Nephron (organoid): ENCODE measurements at regions not wholly inside any gene's neighbourhood (a gene's known extent, or its start where the extent isn't known, plus 50 kb on each side); places are given as distances from the start of the nearest gene placed in this dataset.

Source experiments
- H3K27ac Mint-ChIP-seq, 3 experiments: 2 replicates each; pipeline ENCODE4 v1.8.0; 2020; ENCODE audit warnings: mixed read lengths in 3 of 3, mild to moderate bottlenecking in 2 of 3, moderate library complexity in 1 of 3
- H3K27me3 Mint-ChIP-seq: 2 replicates; pipeline ENCODE4 v1.8.0; 2021; ENCODE audit warnings: low read depth, mild to moderate bottlenecking, moderate library complexity, mixed read lengths
- H3K36me3 Mint-ChIP-seq: 2 replicates; pipeline ENCODE4 v1.8.0; 2020; ENCODE audit warnings: low read depth, mixed read lengths
- H3K4me1 Mint-ChIP-seq: 2 replicates; pipeline ENCODE4 v1.8.0; 2020; ENCODE audit warnings: mixed read lengths
- H3K4me3 Mint-ChIP-seq, 3 experiments: 2 replicates each; pipeline ENCODE4 v1.8.0; 2020; ENCODE audit warnings: mild to moderate bottlenecking in 3 of 3, mixed read lengths in 3 of 3, moderate library complexity in 2 of 3
- H3K9me3 Mint-ChIP-seq: 2 replicates; pipeline ENCODE4 v1.8.0; 2020; ENCODE audit warnings: mixed read lengths
- CTCF ChIP-seq, 3 experiments: fragments of 200-600 bp; sonication (generic); IDR thresholded peaks; one replicate each; pipeline ENCODE4 v1.5.0; 2021; ENCODE audit warnings: antibody characterized with exemption in 3 of 3; ENCODE audit not compliant: unreplicated experiment in 3 of 3

DNA sequence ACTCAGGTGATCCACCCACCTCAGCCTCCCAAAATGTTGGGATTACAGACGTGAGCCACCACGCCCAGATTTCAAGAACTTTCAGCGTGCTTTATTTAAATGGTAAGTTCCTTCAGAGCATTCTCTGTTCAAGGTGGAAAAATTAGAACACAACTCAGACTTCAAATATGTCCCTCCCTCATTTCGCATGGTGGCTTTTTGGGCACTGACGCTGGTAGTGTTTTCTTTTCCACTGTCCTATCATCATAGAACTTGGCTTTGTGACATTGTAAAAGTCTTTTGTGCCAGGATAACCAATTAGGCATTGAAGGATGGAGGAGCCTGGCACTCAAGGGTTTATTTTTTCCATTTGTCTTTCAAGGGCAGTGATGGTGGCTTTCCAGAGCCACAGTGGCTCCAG is 190.8 kb downstream of the NUAK1 start:
- TF ChIP-seq CTCF (IDR thresholded peaks at IDR 0.05; ENCODE audit: unreplicated experiment in 3 of 3), result no peak
- Mint-ChIP-seq H3K4me3 (no peak overlapping the region), H3K27me3 (peaks cover 3% of the 10 kb centered on the region), H3K9me3 (no peaks in the 10 kb centered on the region), H3K27ac (no peak overlapping the region), H3K4me1 (peaks cover 27% of the 10 kb centered on the region), H3K36me3 (no peaks in the 10 kb centered on the region)

DNA sequence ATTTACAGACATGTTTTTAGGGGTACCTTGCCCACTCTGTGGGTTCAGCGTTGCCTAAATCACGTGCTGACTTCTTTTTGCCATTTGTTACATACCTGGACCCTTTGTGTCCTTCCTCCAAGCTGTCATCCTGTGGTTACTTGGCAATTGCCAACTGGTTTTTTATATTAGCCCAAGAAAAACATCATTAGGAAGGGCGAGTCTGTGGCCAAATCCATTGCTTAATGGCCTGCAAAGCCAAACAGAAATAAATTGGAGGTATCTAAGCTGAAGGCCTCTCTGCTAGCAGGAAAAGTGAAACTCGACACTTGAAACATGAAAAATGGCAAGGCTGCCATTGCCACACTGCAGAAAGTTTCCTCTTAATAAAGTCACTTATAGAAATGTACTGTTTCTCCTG is 190.4 kb downstream of the NUAK1 start:
- H3K27ac Mint-ChIP-seq, result peak overlapping the region in 1 of 3 experiments; percentile 17
- no peaks in the 10 kb centered on the region for H3K9me3 Mint-ChIP-seq
- H3K4me3 Mint-ChIP-seq, result no peak overlapping the region
- H3K27me3 Mint-ChIP-seq, result peaks cover 3% of the 10 kb centered on the region
- H3K36me3 Mint-ChIP-seq, result no peaks in the 10 kb centered on the region
- TF ChIP-seq CTCF (IDR thresholded peaks at IDR 0.05; ENCODE audit: unreplicated experiment in 3 of 3), result no peak
- H3K4me1 Mint-ChIP-seq, result peaks cover 27% of the 10 kb centered on the region

DNA sequence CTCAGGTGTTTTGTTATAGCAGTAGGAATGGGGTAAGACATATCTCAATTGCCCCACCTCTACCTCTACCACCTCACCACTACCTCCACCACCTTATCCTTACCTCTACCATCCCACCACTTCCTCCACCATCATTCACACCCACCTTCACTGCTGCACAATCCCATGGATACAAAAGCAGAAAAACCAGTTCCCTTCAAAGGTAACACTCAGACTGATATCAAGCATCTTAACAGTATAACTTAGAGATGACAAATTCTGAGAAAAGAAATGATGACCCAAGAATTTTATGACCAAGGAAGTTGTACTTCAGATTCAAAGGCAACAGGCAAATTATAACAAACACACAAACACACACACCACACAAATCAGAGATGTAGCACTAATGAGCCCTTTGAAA is 189.4 kb downstream of the NUAK1 start:
- H3K27ac Mint-ChIP-seq, result no peak overlapping the region
- H3K36me3 Mint-ChIP-seq, result no peaks in the 10 kb centered on the region
- H3K4me1 Mint-ChIP-seq, result peaks cover 27% of the 10 kb centered on the region
- peaks cover 3% of the 10 kb centered on the region for H3K27me3 Mint-ChIP-seq
- TF ChIP-seq CTCF (IDR thresholded peaks at IDR 0.05; ENCODE audit: unreplicated experiment in 3 of 3), result no peak
- H3K9me3 Mint-ChIP-seq, result no peaks in the 10 kb centered on the region
- no peak overlapping the region for H3K4me3 Mint-ChIP-seq

- Mint-ChIP-seq H3K4me3 (no peak overlapping the region), H3K36me3 (no peaks in the 10 kb centered on the region), H3K4me1 (peaks cover 17% of the 10 kb centered on the region), H3K27me3 (peaks cover 3% of the 10 kb centered on the region), H3K9me3 (no peaks in the 10 kb centered on the region), H3K27ac (no peak overlapping the region)
- no peak for TF ChIP-seq CTCF (IDR thresholded peaks at IDR 0.05; ENCODE audit: unreplicated experiment in 3 of 3)
These were observed 187.0 kb downstream of the NUAK1 start for GRCh38 chr12:105951732-105952131.

DNA sequence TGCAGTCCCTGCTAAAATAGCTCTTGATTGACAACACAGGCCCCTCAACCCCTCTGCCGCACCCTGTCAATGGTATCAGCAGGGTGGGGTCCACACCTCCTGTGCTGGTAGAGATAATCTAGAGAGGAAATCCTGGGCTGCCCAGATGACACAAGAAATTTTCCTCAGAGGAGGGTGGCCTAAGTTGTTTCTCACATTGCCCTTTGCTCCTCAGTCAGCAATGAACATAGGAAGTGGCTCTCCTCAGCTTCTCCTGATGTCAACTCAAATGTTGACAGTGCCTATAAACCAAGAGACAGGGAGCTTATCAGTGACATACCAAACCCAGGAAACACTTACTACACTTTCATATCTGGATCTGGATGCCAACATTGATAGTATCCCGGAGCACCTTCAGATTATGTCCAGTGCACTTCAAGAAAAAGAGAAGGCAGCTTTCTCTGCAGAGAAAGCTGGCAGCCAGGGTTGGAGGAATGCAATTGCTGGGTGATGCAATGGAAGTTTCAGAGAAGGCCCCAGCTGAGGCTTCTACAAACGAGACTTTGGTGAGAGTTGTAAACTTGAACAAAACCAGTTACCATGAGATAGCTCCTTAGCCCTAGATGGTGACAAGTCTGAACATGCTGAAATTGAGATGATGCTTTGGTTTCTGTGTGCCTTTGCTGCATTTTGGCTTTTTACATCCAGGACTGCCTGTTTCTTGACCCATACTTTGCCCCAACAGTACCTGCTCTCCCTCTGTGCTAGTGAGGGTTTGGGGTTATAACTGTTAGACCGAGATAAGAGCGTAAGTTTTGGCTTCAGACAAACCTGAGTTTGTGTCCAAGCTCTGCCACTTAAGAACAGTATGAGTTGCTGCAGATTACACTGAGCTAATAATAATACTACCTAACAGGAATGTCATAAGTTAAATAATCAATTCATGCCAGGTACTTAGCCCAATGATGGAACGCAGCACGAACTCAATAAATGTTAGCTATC is 183.5 kb downstream of the NUAK1 start:
- H3K36me3 Mint-ChIP-seq, result no peaks in the 10 kb centered on the region
- no peak overlapping the region for H3K27ac Mint-ChIP-seq
- TF ChIP-seq CTCF (IDR thresholded peaks at IDR 0.05; ENCODE audit: unreplicated experiment in 3 of 3), result no peak
- peaks cover 15% of the 10 kb centered on the region for H3K4me1 Mint-ChIP-seq
- peaks cover 3% of the 10 kb centered on the region for H3K27me3 Mint-ChIP-seq
- no peaks in the 10 kb centered on the region for H3K9me3 Mint-ChIP-seq
- no peak overlapping the region for H3K4me3 Mint-ChIP-seq

- H3K4me1 Mint-ChIP-seq, result peaks cover 17% of the 10 kb centered on the region
- H3K27ac Mint-ChIP-seq, result no peak overlapping the region
- no peak overlapping the region for H3K4me3 Mint-ChIP-seq
- H3K27me3 Mint-ChIP-seq, result peaks cover 3% of the 10 kb centered on the region
- no peaks in the 10 kb centered on the region for H3K9me3 Mint-ChIP-seq
- no peak for TF ChIP-seq CTCF (IDR thresholded peaks at IDR 0.05; ENCODE audit: unreplicated experiment in 3 of 3)
- H3K36me3 Mint-ChIP-seq, result no peaks in the 10 kb centered on the region
These were observed 182.8 kb downstream of the NUAK1 start for GRCh38 chr12:105955976-105956375.
